GM19324 (cell line): ENCODE measurements at regions not wholly inside any gene's neighbourhood (a gene's known extent, or its start where the extent isn't known, plus 50 kb on each side); places are given as distances from the start of the nearest gene placed in this dataset.

Experiments
- ATAC-seq: cut with Tn5 transposase; IDR thresholded peaks from one replicate; pipeline ENCODE4 v1.9.1; 2021; ENCODE audit warnings: mild to moderate bottlenecking, moderate library complexity; ENCODE audit not compliant: unreplicated experiment, low FRiP score

DNA sequence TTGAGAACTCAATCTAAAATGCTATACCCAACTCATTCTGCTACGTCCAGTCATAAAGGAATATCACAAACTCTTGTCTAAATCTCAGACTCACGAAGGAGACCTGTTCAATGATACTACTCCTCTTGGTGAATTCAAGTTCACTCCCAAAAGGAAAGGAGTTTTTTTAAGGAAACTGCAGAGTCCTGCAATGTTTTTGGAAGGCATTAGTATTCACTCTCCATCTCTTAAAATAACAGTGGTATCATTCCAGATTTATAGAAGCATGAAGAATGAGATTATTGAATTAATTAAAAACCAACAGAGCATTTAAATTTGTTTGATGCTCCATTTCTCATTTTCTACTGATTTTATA is 73.4 kb downstream of the FOXD1 start:
- ATAC-seq: no peak

DNA sequence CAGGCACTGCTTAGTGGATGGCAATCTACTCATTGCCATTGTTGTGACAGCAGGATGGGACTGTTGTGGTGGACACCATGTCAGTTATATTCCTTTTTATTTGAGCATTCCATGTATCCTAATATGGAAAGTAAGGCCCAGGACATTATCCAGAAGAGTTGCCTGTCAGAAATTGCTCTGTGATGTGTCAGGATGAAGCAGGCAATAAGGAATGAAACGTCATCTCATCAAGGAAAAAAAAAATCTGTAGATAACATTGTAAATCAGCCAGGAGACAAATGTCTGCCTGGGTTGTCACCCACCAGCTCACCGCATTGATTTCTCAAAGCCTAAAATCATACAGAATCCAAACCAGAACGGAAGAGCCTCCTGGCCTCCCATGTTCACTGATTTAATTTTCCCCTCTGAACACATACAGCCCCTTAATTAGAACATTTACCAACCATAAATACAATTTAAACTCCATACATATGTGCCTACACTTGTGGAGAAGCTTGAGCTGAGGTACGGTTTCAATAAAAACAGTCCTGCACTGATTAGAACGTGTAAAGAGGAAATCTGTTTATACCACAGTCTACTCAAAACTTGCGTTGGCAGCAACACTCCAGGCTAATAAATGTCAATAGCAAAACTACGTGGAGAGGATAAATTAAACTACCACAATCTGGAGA is 73.9 kb downstream of the FOXD1 start:
- ATAC-seq: no peak

DNA sequence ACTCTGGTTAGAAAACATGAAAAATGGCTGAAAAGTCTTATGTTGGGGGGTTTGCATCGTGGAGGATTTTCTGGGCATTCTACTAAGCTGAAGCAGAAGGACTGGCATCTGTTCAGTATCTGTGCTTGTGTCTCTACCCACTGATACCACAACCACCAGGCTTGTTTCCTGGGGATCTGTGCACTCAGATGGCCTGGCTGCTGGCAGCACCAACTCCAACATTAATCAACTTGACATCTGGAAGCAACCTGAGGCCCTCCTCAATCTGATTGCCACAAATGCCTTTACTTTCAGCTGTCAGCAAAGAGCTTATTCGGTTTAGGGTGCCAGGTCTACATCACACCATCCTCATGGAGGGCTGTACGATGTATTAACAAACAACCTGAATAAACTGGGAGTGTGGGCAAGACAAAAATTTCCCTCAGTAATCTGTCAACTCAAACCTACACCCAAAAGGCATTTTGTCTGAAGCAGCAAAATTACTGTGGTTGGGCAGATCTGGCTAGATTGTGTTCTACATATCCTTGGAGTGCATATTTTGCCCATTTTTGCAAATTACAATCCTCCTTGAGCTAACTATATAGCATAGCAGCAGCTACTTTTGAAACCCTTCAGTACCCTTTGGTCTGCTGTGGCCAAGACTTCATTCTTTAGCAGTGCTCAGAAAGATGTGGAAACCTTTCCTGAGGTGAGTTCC is 74.6 kb downstream of the FOXD1 start:
- no peak for ATAC-seq

DNA sequence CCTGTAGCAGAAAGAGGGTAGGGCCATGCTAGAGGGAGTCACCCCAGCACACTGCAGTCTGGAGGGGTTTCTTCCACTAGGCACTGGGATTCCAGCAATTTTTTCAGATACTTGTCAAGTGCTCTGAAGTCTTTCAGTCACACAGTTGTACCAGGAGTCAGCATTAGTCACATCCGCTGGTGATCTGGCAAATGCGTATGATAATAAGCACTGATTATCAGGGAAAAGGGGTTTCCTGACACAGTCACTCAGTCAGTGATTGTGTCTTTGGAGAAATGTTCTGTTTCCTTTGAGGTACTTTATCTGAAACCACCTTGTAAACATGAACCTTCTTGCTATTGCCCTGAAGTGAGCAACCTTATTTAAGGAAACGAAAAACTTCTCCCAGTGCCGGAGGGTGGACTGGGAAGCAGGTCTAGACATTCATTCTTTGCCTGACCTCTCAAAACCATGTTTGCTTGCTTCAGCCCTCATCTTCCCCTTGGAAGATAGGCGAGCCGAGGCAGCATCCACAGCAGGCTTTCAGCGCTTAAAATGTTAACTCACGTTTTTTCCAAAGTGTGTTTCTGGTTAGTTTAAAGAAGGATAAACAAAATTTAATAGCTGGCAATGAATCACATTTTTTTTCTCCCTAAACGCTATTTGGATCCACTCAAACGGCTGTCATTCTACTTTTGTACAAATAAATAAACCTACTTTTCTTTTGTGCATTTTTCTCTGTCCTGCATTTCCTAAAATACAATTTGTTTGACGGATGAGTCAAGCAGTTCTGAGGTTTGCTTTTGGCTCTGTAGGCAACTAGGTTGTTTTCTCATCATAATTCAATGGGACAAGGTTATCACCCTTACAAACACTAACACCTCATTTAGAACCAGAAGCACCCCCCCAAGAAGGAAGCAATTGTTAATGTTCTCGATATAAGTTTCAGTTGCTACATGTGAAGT is 77.7 kb downstream of the FOXD1 start:
- ATAC-seq: no peak

DNA sequence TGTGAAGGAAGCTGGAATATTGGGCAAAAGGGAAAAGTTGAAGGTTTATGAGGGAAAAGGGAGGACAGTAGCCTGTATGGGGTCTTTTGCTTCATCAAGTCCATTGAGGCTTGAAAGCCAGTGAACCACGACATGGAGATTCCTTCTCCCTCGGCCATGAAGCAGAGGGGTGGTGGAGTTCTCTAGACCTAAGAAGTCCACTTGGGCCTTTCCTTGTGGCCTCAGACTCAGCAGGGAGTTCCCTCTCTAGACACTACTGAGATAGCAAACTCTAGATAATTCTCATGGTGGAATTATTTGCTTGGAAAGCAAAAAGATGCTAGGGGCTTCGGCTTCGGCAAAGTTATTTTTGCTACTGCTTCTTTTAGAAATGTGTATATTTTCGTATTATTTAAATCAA is 78.5 kb downstream of the FOXD1 start:
- ATAC-seq: no peak

DNA sequence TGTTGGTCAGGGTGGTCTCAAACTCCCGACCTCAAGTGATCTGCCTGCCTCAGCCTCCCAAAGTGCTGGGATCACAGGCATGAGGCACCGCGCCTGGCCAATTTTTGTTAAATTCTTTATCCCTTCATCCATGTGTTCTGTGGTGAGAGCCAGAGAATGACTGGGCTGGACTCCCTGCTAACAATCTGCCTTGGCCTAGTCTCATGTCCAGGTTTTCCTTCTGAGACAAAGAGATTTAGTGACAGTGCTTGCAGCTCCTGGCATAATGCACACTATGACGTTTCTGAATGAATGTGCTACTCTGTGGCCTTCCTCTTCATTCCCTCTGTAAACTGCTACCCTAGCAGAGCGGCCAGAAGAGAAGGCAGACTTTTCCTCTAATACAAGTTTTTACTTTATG is 79.3 kb downstream of the FOXD1 start:
- ATAC-seq: no peak

DNA sequence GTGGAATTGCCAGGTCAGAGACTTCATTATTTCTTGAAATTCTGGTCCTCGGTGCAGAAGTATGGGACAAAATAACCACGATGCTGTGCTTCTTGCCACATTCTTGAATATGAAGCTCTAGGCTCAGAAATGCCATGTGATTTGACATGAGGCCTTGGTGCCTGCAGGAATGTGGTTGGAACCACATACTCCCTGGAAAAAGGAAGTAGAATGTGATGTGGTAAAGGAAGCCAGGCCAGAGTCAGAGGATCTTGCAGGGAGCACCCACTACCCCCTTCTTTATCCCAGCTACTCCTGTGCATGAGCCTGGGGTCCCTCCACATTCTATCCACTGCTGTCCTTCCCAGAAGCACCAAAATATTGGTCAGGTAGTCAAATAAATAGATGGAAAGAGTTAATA is 80.9 kb downstream of the FOXD1 start:
- ATAC-seq: no peak

DNA sequence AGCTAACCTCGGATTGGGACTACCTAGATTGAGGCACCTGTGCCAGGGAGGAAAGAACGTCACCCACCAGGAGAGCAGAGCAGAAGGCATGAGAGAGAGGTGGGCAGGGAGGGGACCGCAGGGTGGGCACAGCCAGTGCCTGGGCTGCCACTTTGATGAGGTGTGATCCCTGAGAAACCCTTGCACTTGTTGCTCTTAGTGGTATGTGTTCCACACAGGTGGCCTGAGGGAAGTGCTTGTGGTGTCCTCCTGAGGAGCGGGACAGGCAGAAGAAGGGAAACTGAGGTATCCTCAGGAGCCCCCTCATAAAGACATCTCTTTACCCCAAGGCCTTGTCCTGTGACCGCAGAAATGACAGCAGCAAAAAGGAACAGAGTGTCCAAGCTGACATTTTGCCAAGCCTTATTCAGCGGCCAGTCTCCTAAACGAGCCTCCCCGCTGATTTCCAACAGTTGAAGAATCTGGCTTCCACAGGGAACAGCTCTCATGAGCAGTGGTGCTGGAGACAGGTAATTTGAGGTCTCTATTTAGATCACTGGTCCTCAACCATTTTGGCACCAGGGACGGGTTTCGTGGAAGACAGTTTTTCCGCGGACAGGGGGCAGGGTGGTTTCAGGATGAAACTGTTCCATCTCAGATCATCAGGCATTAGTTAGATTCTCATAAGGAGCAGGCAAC is 82.4 kb downstream of the FOXD1 start:
- ATAC-seq: no peak

DNA sequence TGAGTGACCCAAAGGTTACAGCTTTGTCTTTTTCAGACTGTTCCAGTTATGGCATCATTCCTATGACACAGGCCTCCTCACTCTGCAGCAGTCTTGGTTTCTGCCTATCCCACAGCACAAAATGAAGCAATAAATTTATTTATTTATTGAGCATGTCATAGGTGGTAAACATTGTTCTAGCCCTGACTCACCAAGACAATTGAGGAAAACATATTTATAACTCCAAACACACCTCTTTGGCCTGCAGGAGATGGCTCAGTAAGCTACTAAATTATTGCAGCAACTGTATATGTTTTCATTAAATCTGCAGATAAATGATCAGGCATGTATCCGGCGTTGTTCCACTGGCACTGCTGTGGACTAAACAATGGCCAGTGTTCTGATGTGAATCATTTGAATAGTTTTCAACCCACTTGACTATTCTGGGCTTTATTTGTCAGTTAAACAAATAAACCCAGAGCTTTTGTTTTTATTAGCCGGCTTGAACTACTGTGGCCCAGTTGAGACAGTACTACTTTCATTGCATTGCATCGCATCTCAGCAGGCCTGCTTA is 83.2 kb downstream of the FOXD1 start:
- no peak for ATAC-seq

DNA sequence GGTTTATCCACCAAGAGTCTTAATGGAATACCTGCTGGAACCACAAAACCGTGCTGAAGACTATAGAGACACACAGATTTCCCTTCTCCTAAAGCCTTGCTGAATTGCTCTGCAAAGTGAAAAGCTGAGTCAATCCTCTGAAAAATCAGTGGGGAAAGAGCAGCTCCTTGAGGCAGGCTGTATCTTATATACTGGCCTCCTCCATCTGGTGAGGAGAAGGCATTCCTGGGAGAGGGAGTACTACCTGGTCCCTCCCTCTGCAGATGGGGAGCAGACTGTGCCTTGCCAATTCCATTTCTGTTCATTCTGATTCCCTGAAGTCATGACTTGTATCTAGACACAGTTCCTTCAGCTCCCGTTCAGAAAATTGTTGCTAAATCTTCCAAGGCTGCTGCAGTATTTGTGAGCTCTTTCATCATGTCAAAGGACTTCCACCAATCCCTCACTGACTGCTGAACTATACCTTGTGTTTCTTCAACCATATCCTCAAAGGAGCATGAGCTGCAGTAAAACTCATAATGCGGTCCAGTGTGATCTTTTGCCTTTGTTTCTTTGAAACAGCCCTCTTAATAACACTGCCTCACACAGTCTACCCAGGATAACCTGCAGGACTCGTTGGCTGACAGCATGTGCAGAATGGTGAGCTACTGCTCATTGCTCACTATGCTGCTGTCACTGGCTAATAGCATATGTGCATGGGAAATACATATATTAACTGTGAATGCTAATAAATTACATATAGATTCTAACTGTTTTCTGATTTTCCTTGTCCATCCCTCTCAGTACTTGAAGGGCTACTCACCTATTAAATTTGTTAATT is 84.5 kb downstream of the FOXD1 start:
- no peak for ATAC-seq

DNA sequence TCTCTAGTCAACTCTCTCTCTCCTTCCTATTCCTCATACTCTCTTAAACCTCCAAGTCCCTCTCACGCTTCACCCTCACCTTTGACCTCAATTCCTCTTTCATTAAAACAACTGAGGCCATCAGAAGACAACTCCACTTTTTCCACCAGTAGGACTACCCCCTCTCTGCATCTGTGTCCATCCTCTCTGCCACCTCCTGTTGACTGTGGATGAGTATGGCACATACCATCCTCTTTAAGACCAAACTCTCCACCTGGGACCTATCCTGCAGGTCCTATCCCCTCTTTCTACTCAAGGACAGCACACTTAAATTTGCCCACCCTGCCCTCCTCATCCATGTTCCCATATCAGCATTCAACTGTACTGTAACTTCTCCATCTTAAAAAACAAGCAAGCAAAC is 89.2 kb downstream of the FOXD1 start:
- no peak for ATAC-seq

DNA sequence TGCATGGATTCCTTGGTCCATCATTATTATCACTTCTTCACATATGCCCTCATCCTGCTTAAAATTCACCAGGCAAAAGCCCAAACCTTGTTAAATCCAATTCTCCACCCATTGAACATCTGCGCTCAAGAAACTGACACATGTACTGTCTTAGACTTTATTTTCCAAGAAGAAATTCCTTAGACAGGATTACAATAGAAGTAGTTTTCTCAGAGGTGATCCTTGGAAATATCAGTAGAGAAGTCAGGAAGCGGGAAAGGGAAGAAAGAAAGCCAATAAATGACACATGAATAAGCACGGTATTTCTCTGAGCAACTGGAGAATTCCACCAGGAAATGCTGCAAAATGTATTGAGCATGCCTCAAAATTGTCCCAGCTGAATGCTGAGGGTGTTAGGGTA is 90.2 kb downstream of the FOXD1 start:
- no peak for ATAC-seq

DNA sequence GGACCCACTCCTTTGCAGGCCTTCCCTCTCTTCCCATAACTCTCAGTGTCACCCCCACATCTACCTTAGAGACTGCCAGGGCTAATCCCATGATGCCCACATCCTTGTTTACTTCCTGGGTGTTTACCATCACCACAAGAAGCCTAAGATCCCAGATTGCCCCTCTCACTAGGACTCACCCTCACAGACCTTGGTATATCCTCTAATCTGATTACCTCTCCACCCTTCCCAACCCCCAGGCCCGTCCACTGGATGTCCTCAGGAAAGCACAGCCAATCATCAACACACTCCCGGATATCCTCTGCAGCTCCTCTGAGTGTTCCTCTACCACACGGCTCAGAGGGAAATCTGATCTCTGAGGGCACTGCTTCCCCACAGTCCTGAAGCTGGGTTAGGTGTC is 91.0 kb downstream of the FOXD1 start:
- ATAC-seq: no peak

DNA sequence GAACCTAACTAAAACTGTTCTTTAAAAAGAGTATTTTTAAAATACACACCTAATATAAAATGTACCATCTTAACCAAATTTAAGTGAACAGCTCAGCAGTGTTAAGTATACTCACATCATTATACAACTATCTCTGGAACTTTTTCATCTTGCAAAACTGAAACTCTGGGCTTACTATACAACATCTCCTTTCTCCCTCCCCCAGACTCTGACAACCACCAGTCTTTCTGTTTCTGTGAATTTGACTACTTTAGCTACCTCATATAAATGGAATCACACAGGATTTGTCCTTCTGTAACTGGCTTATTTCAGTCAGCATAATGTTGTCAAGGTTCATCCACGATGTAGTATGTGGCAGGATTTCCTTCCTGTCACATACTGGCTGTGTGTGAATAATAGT is 93.5 kb downstream of the FOXD1 start:
- no peak for ATAC-seq

DNA sequence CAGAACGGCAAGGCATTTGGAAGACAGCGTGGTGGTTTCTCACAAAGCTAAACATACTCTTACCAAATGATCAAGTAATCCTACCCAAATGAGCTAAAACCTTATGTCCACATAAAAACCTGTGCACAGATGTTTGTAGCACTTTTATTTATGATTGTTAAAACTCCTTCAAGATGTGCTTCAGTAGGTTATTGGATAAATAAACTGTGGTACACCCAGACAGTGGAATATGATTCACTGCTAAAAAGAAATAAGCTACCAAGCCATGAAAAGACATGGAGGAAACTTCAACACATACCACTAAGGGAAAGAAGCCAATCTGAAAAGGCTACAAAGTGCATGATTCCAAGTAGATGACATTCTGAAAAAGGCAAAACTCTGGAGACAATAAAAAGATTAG is 94.2 kb downstream of the FOXD1 start:
- no peak for ATAC-seq

DNA sequence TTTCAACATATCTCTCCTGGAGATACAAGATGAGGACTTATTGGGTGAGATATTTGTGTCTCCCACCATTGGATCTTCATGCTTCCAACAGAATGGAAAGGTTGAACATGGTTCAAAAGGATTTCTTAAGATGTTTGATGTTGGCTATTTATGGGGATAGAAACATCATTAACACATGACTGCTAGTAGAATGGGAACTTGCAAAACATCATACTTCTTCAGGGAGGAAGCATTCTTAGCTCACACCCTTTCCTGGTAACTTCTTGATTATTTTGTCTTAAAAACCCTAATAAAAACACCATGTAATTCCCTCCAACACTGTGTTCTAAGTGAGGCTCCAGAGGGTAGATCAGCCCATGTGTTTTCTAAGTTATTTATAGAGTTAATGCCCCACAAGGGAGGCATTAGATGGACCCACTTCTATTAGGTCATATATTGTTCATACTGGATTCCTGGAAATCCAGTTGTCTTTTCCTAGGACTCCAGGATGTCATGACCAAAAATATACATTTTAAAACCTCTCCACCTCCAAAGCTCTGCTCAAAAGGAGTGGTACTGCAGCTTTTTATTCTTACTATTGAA is 95.8 kb downstream of the FOXD1 start:
- ATAC-seq: no peak

DNA sequence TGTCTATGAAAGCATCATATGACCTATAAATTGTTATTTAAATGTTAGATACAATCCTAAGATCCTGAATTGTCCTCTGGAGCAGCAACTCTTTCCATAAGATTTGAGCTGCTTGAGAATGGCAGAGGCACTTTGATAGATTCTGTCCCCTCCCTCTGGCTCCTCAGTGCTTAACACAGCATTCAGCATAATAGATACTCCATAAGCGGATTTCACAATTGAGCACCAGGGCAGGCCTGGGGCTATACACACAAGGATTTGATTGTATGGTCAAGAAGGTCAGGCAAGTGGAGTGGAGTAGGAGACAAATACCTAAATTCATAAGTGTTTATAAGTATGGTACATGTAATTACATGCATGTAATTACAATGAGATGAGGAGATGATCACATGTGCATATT is 96.3 kb downstream of the FOXD1 start:
- no peak for ATAC-seq

DNA sequence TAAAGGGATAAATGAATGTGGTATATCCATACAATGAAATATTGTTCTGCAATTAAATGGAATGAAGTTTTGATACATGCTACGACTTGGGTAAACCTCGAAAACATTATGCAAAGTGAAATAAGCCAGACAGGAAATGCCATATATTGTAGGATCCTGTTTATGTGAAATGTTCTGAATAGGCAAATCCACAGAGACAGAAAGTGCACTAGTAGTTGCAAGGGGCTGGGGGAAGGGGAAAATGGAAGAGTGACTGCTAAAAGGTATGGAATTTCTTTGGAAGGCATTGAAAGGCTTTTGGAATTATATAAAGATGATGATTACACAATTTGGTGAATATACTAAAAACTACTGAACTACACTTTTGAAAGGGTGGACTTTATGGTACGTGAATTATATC is 97.0 kb downstream of the FOXD1 start:
- no peak for ATAC-seq

DNA sequence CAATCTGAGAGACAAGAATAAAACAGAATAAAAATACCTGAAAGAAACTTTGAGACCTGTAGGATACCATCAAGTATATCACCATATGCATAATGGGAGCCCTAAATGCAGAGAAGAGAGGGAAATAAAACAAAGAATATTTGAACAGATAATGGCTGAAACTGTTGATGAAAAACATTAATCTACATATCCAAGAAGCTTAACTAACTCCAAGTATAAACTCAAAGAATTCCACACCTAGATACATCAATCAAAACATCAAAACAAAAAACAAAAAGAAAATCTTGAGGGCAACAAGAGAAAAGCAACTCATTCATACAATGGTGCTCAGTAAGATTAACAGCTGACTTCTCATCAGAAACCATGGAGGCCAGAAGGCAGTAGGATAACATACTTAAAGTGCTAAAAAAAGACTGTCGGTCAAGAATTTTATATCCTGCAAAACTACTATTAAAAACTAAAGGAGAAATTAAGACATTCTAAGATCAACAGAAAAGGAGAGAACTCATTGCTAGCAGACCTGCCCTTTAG is 101.6 kb downstream of the FOXD1 start:
- no peak for ATAC-seq
